Astrocyte of the spinal cord (primary cell): ENCODE measurements at regions not wholly inside any gene's neighbourhood (a gene's known extent, or its start where the extent isn't known, plus 50 kb on each side); places are given as distances from the start of the nearest gene placed in this dataset.
"Not testable (repeated sequence)": the region's sequence is repeated elsewhere in the genome, so short reads cannot be mapped to it uniquely, and the experiment has no call there.

Experiments
- DNase-seq: peaks from one replicate; pipeline ENCODE4 v3.0.0; 2011; ENCODE audit warnings: low read depth, low spot score
- H3K4me3 ChIP-seq: 2 replicates; pipeline ENCODE4 v1.5.1; 2011; ENCODE audit warnings: low read depth, mild to moderate bottlenecking, low read length, moderate library complexity
- in situ Hi-C: cut with HindIII; loops from 2 replicates; pipeline ENCODE4 v1.10.0; 2017; ENCODE audit warnings: low sequenced_read_pairs
- TF ChIP-seq, protein P1 (sequence below): IDR thresholded peaks from 2 replicates; pipeline ENCODE4 v1.5.1; 2012; ENCODE audit warnings: low read depth, mild to moderate bottlenecking, low read length, inconsistent platforms

DNA sequence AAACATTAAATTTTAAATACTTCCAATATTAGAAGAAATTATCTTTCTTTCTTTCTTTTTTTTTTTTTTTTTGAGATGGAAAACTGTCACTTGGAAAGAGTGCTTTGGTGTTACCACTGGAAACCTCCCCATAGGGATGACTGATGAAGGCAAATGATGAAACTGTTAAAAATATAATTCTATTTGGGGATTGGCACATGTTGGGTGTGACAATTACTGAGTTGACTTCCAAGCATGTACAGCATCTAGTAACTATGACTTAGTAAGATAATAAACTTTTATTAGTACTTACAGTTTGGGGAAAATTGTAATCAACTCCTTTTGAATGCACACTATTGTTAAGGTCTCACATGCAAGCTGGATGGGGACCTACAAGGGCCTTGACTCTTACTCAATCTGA is 592.5 kb downstream of the KCTD12 start:
- DNase-seq, result no peak
- in situ Hi-C loops, result no loop called here
- no peak overlapping the region for H3K4me3 ChIP-seq
- TF ChIP-seq, protein P1, sequence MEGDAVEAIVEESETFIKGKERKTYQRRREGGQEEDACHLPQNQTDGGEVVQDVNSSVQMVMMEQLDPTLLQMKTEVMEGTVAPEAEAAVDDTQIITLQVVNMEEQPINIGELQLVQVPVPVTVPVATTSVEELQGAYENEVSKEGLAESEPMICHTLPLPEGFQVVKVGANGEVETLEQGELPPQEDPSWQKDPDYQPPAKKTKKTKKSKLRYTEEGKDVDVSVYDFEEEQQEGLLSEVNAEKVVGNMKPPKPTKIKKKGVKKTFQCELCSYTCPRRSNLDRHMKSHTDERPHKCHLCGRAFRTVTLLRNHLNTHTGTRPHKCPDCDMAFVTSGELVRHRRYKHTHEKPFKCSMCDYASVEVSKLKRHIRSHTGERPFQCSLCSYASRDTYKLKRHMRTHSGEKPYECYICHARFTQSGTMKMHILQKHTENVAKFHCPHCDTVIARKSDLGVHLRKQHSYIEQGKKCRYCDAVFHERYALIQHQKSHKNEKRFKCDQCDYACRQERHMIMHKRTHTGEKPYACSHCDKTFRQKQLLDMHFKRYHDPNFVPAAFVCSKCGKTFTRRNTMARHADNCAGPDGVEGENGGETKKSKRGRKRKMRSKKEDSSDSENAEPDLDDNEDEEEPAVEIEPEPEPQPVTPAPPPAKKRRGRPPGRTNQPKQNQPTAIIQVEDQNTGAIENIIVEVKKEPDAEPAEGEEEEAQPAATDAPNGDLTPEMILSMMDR, result no peak

DNA sequence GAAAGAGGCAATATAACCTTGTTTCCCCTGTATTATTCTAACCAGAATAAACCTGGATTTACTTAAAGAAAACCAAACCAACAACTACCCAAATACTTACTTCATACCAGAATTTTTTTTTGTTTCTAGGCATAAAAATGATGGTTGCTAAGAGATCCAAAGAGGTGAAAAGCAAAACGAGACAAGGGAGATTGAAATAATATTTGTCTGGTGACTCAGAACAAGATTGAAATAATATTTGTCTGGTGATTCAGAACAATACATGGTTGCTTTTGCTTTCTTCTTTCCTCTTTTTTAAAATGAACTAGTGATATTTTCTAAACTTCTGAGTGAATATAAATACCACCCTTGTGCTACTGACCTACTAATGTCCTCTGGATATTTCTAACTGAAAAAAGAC is 592.9 kb downstream of the KCTD12 start:
- DNase-seq, result peak; percentile 88
- in situ Hi-C loops, result no loop called here
- TF ChIP-seq, protein P1, result no peak

DNA sequence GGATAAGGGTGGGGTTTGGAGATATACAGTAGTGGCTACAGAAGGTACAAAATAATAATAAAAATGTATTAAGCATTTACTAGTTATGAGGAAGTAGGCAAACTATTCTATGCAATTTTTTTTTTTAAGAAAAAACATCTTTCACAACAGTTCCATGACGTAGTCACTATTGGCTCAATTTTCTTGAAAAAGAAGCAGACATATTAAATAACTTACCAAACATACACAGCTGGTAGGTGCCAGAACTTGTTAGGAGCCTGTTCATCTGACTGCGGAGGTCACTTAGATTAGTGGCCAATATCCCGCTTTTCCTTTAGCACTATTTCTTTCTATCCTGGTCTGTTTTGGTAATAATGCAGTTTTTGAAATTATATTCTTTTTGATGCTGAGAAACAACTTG is 593.5 kb downstream of the KCTD12 start:
- DNase-seq, result no peak
- in situ Hi-C loops, result no loop called here
- TF ChIP-seq, protein P1, result no peak
- H3K4me3 ChIP-seq, result no peak overlapping the region

More for the DNA sequence above, 592.9 kb downstream of the KCTD12 start:
- H3K4me3 ChIP-seq, result no peak overlapping the region

DNA sequence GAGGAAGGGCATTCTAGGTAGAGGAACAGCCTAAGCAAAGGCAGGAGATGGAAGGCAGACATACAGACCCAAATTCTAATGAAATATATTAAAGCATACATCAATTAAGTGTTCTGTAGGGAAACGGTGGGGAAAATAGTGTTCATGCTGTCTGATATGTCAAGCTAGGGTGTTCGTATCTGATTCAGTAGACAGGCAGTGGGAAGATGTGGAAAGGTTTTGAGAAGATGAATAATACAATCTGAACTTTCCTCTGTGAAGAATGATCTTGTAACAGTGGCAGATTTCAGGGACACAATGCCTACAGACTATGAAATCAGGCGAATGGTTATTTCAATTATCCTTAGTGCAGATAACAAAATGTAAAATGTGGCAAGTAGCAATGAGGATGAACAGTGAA is 594.2 kb downstream of the KCTD12 start:
- TF ChIP-seq, protein P1, result no peak
- H3K4me3 ChIP-seq, result no peak overlapping the region
- in situ Hi-C loops, result no loop called here
- DNase-seq, result no peak

DNA sequence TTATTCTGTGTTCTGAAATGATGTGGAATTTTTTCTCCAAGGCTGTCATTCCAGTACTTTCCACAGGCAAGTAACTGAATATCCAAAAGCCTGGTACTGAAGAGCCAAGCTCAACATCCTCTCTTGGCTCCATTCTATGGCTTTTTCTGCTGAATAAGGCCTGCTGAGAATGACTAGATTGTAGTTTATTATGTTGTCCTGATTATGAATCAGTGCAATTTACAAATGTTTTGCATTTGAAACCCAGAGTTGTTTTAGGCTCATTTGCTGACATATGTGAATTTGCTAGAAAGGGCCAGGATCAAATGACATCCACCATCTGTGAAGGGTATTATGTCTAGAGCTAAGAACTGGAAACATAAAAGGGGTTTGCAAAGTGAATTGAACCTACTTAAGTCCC is 596.6 kb downstream of the KCTD12 start:
- TF ChIP-seq, protein P1, result no peak
- DNase-seq, result peak; percentile 35
- in situ Hi-C loops, result no loop called here
- no peak overlapping the region for H3K4me3 ChIP-seq

DNA sequence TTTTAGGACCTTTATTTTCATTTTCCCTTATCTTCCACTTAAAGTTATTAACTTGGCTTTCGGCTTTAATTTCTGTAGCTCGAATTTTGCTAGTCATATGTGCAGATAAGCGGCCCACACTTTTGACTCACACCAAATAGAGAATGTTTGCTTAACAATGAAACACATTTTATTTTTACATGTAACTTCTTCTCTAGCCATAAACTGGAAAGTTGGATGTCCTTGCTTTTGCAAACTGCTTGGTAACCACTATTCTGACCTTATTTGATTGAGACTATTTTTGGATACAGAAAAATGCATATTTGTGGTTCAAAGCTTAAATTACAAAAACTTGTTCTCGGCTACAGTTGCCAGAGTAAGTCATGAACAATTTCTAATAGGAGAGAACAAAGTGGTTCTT is 600.0 kb downstream of the KCTD12 start:
- DNase-seq, result peak; percentile 78
- H3K4me3 ChIP-seq, result no peak overlapping the region
- TF ChIP-seq, protein P1, result no peak
- in situ Hi-C loops, result no loop called here

DNA sequence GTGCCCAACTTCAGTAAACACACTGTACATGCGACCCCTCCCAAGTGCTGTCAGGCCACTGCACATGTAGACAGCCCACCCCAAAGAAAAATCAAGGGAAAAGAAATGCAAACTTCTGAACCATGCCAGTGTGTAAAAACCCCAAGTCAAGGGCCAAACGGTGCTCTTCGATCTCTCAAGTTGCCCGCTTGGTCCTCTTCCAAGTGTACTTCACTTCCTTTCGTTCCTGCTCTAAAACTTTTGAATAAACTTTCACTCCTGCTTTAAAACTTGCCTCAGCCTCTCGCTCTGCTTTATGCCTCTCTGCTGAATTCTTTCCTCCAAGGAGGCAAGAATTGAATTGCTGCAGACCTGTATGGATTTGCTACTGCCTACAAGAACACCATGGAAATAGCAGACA is 600.7 kb downstream of the KCTD12 start:
- DNase-seq, result no peak
- no peak overlapping the region for H3K4me3 ChIP-seq
- in situ Hi-C loops, result no loop called here
- TF ChIP-seq, protein P1, result no peak

DNA sequence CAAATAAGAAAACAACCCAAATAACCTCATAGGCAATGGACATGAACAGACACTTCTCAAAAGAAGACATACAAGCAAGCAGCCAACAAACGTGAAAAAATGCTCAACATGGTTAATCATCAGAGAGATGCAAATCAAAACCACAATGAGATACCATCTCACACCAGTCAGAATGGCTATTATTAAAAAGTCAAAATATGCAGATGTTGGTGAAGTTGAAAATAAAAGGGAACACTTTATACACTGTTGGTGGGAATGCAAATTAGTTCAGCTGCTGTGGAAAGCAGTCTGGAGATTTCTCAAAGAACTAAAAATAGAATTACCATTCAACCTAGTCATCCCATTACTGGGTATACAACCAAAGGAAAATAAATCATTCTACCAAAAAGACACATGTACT is 606.4 kb downstream of the KCTD12 start:
- H3K4me3 ChIP-seq, in situ Hi-C loops, DNase-seq: not testable (repeated sequence)
